ENCODE measurements at regions not wholly inside any gene's neighbourhood (a gene's known extent, or its start where the extent isn't known, plus 50 kb on each side); places are given as distances from the start of the nearest gene placed in this dataset.

GRCh38 chr3:19595884-19596283 is 338.1 kb downstream of the EFHB start:
- TF ChIP-seq EP300 (conservative IDR thresholded peaks at IDR 0.05; ENCODE audit: poor library complexity, severe bottlenecking) (no peak), REST (IDR thresholded peaks at IDR 0.05; ENCODE audit: borderline replicate concordance) (no peak), CTCF (IDR thresholded peaks at IDR 0.05; ENCODE audit: poor library complexity, severe bottlenecking) (no peak)
